K562 (cell line): ENCODE measurements at regions not wholly inside any gene's neighbourhood (a gene's known extent, or its start where the extent isn't known, plus 50 kb on each side); places are given as distances from the start of the nearest gene placed in this dataset.

ENCODE experiments used
- BRD9 ChIP-seq: fragments of 450-650 bp; IDR thresholded peaks from 2 replicates; pipeline ENCODE4 v1.6.1; 2018; ENCODE audit warnings: low read depth; ENCODE audit not compliant: partially characterized antibody
- CBX3 ChIP-seq, 2 experiments: IDR thresholded peaks; 1 replicate in 1 of 2; 2 replicates in 1 of 2; pipeline ENCODE4 v1.6.1; 2012; ENCODE audit warnings: inconsistent platforms in 2 of 2, low read length in 2 of 2, borderline replicate concordance in 1 of 2, control low read depth in 1 of 2
- CTBP1 ChIP-seq: fragments of 450-650 bp; IDR thresholded peaks from 2 replicates; pipeline ENCODE4 v1.6.1; 2016; ENCODE audit warnings: borderline replicate concordance
- ELF1 ChIP-seq: fragments of 200-800 bp; sonication (Bioruptor generic); IDR thresholded peaks from 2 replicates; pipeline ENCODE4 v1.6.1; 2016; ENCODE audit warnings: missing genetic modification characterization, missing compliant biosample characterization
- GTF2F1 ChIP-seq: IDR thresholded peaks from 2 replicates; pipeline ENCODE4 v1.6.1; 2011; ENCODE audit warnings: low read depth, low read length, improper control_type of control experiment
- HMG20B ChIP-seq: fragments of 250-450 bp; sonication (Bioruptor Pico); IDR thresholded peaks from 2 replicates; pipeline ENCODE4 v1.5.0; 2021; ENCODE audit warnings: mild to moderate bottlenecking
- HNRNPUL1 ChIP-seq: fragments of 200-400 bp; formaldehyde crosslinking; IDR thresholded peaks from 2 replicates; pipeline ENCODE4 v1.6.1; 2017; ENCODE audit warnings: low read length
- POLR3G ChIP-seq: IDR thresholded peaks from 2 replicates; pipeline ENCODE4 v1.6.1; 2011; ENCODE audit not compliant: insufficient read length, insufficient replicate concordance; ENCODE audit errors: extremely low read depth
- PTBP1 ChIP-seq: fragments of 200-400 bp; formaldehyde crosslinking; IDR thresholded peaks from 2 replicates; pipeline ENCODE4 v1.6.1; 2017; ENCODE audit warnings: low read depth, low read length
- SUPT5H ChIP-seq: fragments of 450-650 bp; IDR thresholded peaks from 2 replicates; pipeline ENCODE4 v1.6.1; 2016
- ZNF431 ChIP-seq: sonication (generic); formaldehyde crosslinking; IDR thresholded peaks from 2 replicates; pipeline ENCODE4 v1.8.0; 2022; ENCODE audit warnings: mild to moderate bottlenecking, missing genetic modification reagents
- ZNF507 ChIP-seq: conservative IDR thresholded peaks from 2 replicates; pipeline ENCODE4 v1.6.1; 2017; ENCODE audit warnings: missing genetic modification characterization, missing compliant biosample characterization
- TF ChIP-seq, protein P1 (sequence below): fragments of 200-800 bp; sonication (Bioruptor generic); IDR thresholded peaks from 2 replicates; pipeline ENCODE4 v1.6.1; 2017; ENCODE audit warnings: missing genetic modification characterization, missing compliant biosample characterization
- TF ChIP-seq, protein P2 (sequence below): fragments of 200-800 bp; sonication (Bioruptor generic); IDR thresholded peaks from 2 replicates; pipeline ENCODE4 v1.6.1; 2017; ENCODE audit warnings: missing genetic modification characterization, missing compliant biosample characterization
- TF ChIP-seq, protein P3 (sequence below): fragments of 450-650 bp; IDR thresholded peaks from 2 replicates; pipeline ENCODE4 v1.6.1; 2018; ENCODE audit warnings: mild to moderate bottlenecking, low read depth; ENCODE audit not compliant: partially characterized antibody

DNA sequence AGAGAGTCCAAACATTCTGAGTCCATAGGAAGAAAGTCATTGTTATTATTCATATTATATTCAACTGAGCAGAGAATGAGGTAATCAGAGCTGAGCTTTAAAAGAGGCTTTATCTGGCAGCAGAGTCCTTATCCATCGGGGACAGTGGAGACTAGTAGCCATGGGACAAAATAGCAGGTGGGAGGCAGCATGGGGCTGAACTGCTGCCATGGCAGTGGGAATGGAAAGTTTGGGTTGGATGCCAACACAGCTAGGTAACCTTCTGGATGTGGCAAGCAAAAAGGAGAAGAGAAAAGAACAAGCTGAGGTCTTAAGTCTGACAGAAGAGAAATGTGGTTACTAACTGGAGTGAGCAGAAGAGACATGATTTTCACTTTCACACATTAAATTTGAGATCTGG, 71.0 kb upstream of the CDKN3 start (continued):
- TF ChIP-seq ZNF431 (CRISPR knock-in tag) (no peak), POLR3G (no peak), HMG20B (CRISPR knock-in tag) (no peak), CBX3 (IDR thresholded peaks at IDR 0.05; ENCODE audit: borderline replicate concordance in 1 of 2, low read length in 2 of 2) (no peak), ELF1 (no peak), GTF2F1 (no peak), BRD9 (no peak), HNRNPUL1 (no peak), ZNF507 (tag) (no peak), SUPT5H (no peak), PTBP1 (no peak), CTBP1 (no peak)
- TF ChIP-seq, protein P1, sequence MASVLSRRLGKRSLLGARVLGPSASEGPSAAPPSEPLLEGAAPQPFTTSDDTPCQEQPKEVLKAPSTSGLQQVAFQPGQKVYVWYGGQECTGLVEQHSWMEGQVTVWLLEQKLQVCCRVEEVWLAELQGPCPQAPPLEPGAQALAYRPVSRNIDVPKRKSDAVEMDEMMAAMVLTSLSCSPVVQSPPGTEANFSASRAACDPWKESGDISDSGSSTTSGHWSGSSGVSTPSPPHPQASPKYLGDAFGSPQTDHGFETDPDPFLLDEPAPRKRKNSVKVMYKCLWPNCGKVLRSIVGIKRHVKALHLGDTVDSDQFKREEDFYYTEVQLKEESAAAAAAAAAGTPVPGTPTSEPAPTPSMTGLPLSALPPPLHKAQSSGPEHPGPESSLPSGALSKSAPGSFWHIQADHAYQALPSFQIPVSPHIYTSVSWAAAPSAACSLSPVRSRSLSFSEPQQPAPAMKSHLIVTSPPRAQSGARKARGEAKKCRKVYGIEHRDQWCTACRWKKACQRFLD (CRISPR knock-in tag) = no peak
- TF ChIP-seq, protein P2, sequence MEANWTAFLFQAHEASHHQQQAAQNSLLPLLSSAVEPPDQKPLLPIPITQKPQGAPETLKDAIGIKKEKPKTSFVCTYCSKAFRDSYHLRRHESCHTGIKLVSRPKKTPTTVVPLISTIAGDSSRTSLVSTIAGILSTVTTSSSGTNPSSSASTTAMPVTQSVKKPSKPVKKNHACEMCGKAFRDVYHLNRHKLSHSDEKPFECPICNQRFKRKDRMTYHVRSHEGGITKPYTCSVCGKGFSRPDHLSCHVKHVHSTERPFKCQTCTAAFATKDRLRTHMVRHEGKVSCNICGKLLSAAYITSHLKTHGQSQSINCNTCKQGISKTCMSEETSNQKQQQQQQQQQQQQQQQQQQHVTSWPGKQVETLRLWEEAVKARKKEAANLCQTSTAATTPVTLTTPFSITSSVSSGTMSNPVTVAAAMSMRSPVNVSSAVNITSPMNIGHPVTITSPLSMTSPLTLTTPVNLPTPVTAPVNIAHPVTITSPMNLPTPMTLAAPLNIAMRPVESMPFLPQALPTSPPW (CRISPR knock-in tag) = no peak
- TF ChIP-seq, protein P3, sequence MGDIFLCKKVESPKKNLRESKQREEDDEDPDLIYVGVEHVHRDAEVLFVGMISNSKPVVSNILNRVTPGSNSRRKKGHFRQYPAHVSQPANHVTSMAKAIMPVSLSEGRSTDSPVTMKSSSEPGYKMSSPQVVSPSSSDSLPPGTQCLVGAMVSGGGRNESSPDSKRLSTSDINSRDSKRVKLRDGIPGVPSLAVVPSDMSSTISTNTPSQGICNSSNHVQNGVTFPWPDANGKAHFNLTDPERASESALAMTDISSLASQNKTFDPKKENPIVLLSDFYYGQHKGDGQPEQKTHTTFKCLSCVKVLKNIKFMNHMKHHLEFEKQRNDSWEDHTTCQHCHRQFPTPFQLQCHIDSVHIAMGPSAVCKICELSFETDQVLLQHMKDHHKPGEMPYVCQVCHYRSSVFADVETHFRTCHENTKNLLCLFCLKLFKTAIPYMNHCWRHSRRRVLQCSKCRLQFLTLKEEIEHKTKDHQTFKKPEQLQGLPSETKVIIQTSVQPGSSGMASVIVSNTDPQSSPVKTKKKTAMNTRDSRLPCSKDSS = no peak
